IMR-90 (cell line): ENCODE measurements at regions not wholly inside any gene's neighbourhood (a gene's known extent, or its start where the extent isn't known, plus 50 kb on each side); places are given as distances from the start of the nearest gene placed in this dataset.

Source experiments
- ATAC-seq: fragments of 200-7000 bp; cut with Tn5 transposase; 2 replicates; pipeline ENCODE4 v1.9.1; 2020; ENCODE audit warnings: low read depth, mild to moderate bottlenecking, moderate library complexity
- BruUV-seq: library from RNA; stranded (reverse); fragments of 400-500 nt; replicated peaks from 2 replicates; lab custom pipeline; 2021; lab: Mats Ljungman, UMichigan
- CTCF ChIA-PET: fragments of 300-600 bp; formaldehyde crosslinking; extraction: SDS; loops from one replicate; lab custom pipeline; 2021; ENCODE audit warnings: antibody characterized with exemption; lab: Yijun Ruan, JAX
- POLR2A ChIA-PET: fragments of 300-600 bp; sonication (Branson Sonifier 250); formaldehyde crosslinking; loops from one replicate; lab custom pipeline; 2022; ENCODE audit warnings: antibody characterized with exemption; ENCODE audit not compliant: unreplicated experiment; lab: Charles Lee
- DNase-seq: peaks from one replicate; pipeline ENCODE4 v3.0.0; 2013
- H2AFZ ChIP-seq: replicated peaks from 2 replicates; pipeline ENCODE3; 2013; ENCODE audit warnings: low read length, mild to moderate bottlenecking; ENCODE audit not compliant: poor library complexity
- H2AK5ac ChIP-seq: 2 replicates; pipeline ENCODE4 v1.6.1; 2013; ENCODE audit warnings: low read depth, low read length, inconsistent platforms
- H2AK9ac ChIP-seq: replicated peaks from 2 replicates; pipeline ENCODE3; 2013; ENCODE audit warnings: mild to moderate bottlenecking, low read depth, low read length, moderate library complexity; ENCODE audit not compliant: poor library complexity
- H2BK120ac ChIP-seq: 2 replicates; pipeline ENCODE4 v1.6.1; 2013; ENCODE audit warnings: low read depth, low read length, inconsistent platforms
- H2BK15ac ChIP-seq: 3 replicates; pipeline ENCODE4 v1.6.1; 2013; ENCODE audit warnings: low read depth, low read length, inconsistent platforms
- H2BK20ac ChIP-seq: 2 replicates; pipeline ENCODE4 v1.6.1; 2013; ENCODE audit warnings: low read depth, mild to moderate bottlenecking, inconsistent platforms, low read length, moderate library complexity
- H2BK5ac ChIP-seq: 2 replicates; pipeline ENCODE4 v1.6.1; 2013; ENCODE audit warnings: mild to moderate bottlenecking, low read depth, low read length, inconsistent platforms; ENCODE audit not compliant: poor library complexity, severe bottlenecking
- H3K14ac ChIP-seq: replicated peaks from 2 replicates; pipeline ENCODE4 v1.6.1; 2013; ENCODE audit warnings: low read depth, low read length, inconsistent platforms
- H3K18ac ChIP-seq: 2 replicates; pipeline ENCODE4 v1.6.1; 2013; ENCODE audit warnings: low read depth, low read length, control low read depth
- H3K23ac ChIP-seq: 2 replicates; pipeline ENCODE4 v1.6.1; 2013; ENCODE audit warnings: low read depth, low read length, inconsistent platforms
- H3K27ac ChIP-seq: 2 replicates; pipeline ENCODE4 v1.5.1; 2013; ENCODE audit warnings: mild to moderate bottlenecking, control low read depth, low read length; ENCODE audit not compliant: insufficient read depth
- H3K27me3 ChIP-seq: 2 replicates; pipeline ENCODE4 v1.6.1; 2013; ENCODE audit warnings: low read length; ENCODE audit not compliant: control insufficient read depth, insufficient read depth
- H3K36me3 ChIP-seq: 2 replicates; pipeline ENCODE4 v1.6.1; 2013; ENCODE audit warnings: low read length, mixed read lengths; ENCODE audit not compliant: control insufficient read depth, insufficient read depth
- H3K4ac ChIP-seq: 2 replicates; pipeline ENCODE4 v1.6.1; 2013; ENCODE audit warnings: low read depth, low read length, inconsistent platforms
- H3K4me1 ChIP-seq: 2 replicates; pipeline ENCODE4 v1.6.1; 2013; ENCODE audit warnings: low read length, mixed read lengths; ENCODE audit not compliant: control insufficient read depth, insufficient read depth
- H3K4me2 ChIP-seq: 2 replicates; pipeline ENCODE4 v1.6.1; 2013; ENCODE audit warnings: low read depth, mild to moderate bottlenecking, control low read depth, low read length, moderate library complexity
- H3K4me3 ChIP-seq: 2 replicates; pipeline ENCODE4 v1.5.1; 2013; ENCODE audit warnings: low read depth, mild to moderate bottlenecking, control low read depth, low read length, moderate library complexity; ENCODE audit not compliant: insufficient read depth
- H3K56ac ChIP-seq: 2 replicates; pipeline ENCODE4 v1.6.1; 2013; ENCODE audit warnings: low read length, inconsistent platforms; ENCODE audit not compliant: insufficient read depth; ENCODE audit errors: extremely low read depth
- H3K79me1 ChIP-seq, 2 experiments: 2 replicates each; pipeline ENCODE4 v1.6.1; 2013; ENCODE audit warnings: low read length in 2 of 2, inconsistent platforms in 1 of 2, low read depth in 1 of 2
- H3K9ac ChIP-seq: 2 replicates; pipeline ENCODE4 v1.6.1; 2013; ENCODE audit warnings: low read depth, low read length, control low read depth
- H3K9me1 ChIP-seq: 2 replicates; pipeline ENCODE4 v1.6.1; 2013; ENCODE audit warnings: low read length, inconsistent platforms; ENCODE audit not compliant: insufficient read depth
- H3K9me3 ChIP-seq: 2 replicates; pipeline ENCODE4 v1.6.1; 2013; ENCODE audit warnings: low read length; ENCODE audit not compliant: control insufficient read depth, insufficient read depth
- H4K20me1 ChIP-seq: 2 replicates; pipeline ENCODE4 v1.6.1; 2013; ENCODE audit warnings: low read length, inconsistent platforms; ENCODE audit not compliant: insufficient read depth
- H4K5ac ChIP-seq: 2 replicates; pipeline ENCODE4 v1.6.1; 2013; ENCODE audit warnings: mild to moderate bottlenecking, low read depth, low read length, control low read depth
- H4K8ac ChIP-seq, 2 experiments: 2 replicates each; pipeline ENCODE4 v1.6.1; 2013; ENCODE audit warnings: low read depth in 2 of 2, low read length in 2 of 2, control low read depth in 1 of 2, inconsistent platforms in 1 of 2
- H4K91ac ChIP-seq: 2 replicates; pipeline ENCODE4 v1.6.1; 2013; ENCODE audit warnings: low read depth, low read length, inconsistent platforms; ENCODE audit not compliant: insufficient read depth
- BHLHE40 ChIP-seq: fragments of 150-350 bp; IDR thresholded peaks from 2 replicates; pipeline ENCODE4 v1.6.1; 2016; ENCODE audit warnings: mild to moderate bottlenecking, low read depth, low read length
- CEBPB ChIP-seq: IDR thresholded peaks from 2 replicates; pipeline ENCODE4 v1.6.1; 2012; ENCODE audit warnings: low read depth, low read length, improper control_type of control experiment
- CHD1 ChIP-seq: IDR thresholded peaks from 2 replicates; pipeline ENCODE4 v1.6.1; 2012; ENCODE audit warnings: low read depth, low read length, improper control_type of control experiment
- FOS ChIP-seq: fragments of 150-350 bp; IDR thresholded peaks from 2 replicates; pipeline ENCODE4 v1.6.1; 2016; ENCODE audit warnings: low read depth, low read length
- MAFK ChIP-seq: IDR thresholded peaks from 2 replicates; pipeline ENCODE4 v1.6.1; 2012; ENCODE audit warnings: low read depth, low read length, improper control_type of control experiment
- MAZ ChIP-seq: IDR thresholded peaks from 2 replicates; pipeline ENCODE4 v1.6.1; 2012; ENCODE audit warnings: low read depth, mild to moderate bottlenecking, low read length, improper control_type of control experiment, moderate library complexity, borderline replicate concordance
- MXI1 ChIP-seq: IDR thresholded peaks from 2 replicates; pipeline ENCODE4 v1.6.1; 2012; ENCODE audit warnings: low read depth, mild to moderate bottlenecking, low read length, moderate library complexity, borderline replicate concordance
- NFE2L2 ChIP-seq: fragments of 150-350 bp; IDR thresholded peaks from 2 replicates; pipeline ENCODE4 v1.6.1; 2016; ENCODE audit warnings: low read depth, mild to moderate bottlenecking, low read length
- POLR2A ChIP-seq: IDR thresholded peaks from 2 replicates; pipeline ENCODE4 v1.6.1; 2012; ENCODE audit warnings: mild to moderate bottlenecking, low read depth, low read length
- RCOR1 ChIP-seq: IDR thresholded peaks from 2 replicates; pipeline ENCODE4 v1.6.1; 2012; ENCODE audit warnings: mild to moderate bottlenecking, low read length, improper control_type of control experiment; ENCODE audit not compliant: insufficient replicate concordance
- RFX5 ChIP-seq: IDR thresholded peaks from 2 replicates; pipeline ENCODE4 v1.8.0; 2012; ENCODE audit warnings: low read depth, mild to moderate bottlenecking, low read length, moderate library complexity
- SMC3 ChIP-seq: fragments of 150-350 bp; IDR thresholded peaks from 2 replicates; pipeline ENCODE4 v1.6.1; 2016; ENCODE audit warnings: low read depth, mild to moderate bottlenecking, antibody characterized with exemption, low read length, moderate library complexity
- WGBS, 2 experiments: methylation state at CpG; one replicate each; pipeline versions ENCODE4 v1.1.5 to v1.1.7; 2013; ENCODE audit warnings: missing lambda C conversion rate in 2 of 2; ENCODE audit not compliant: insufficient read length in 1 of 2; ENCODE audit errors: extremely low coverage in 2 of 2; 5-methylcytosine and 5-hydroxymethylcytosine counted together
- dilution Hi-C: fragments of 300-500 bp; cut with HindIII; formaldehyde crosslinking; loops from one replicate; pipeline ENCODE4 v1.14.3; 2018; ENCODE audit warnings: low sequenced_read_pairs; ENCODE audit not compliant: unreplicated experiment
- in situ Hi-C: fragments of 300-500 bp; cut with MboI; formaldehyde crosslinking; loops from 3 replicates; pipeline ENCODE4 v1.14.3; 2019; ENCODE audit warnings: low sequenced_read_pairs, inconsistent platforms, mixed read lengths
- intact Hi-C: fragments of 100-400 bp; cut with micrococcal nuclease; formaldehyde crosslinking; loops from 2 replicates; pipeline ENCODE4 v1.10.0; 2022
- TF ChIP-seq, protein P1 (sequence below): fragments of 150-350 bp; IDR thresholded peaks from 2 replicates; pipeline ENCODE4 v1.6.1; 2016; ENCODE audit warnings: low read depth, mild to moderate bottlenecking, low read length, moderate library complexity, borderline replicate concordance
- TF ChIP-seq, protein P2 (sequence below): conservative IDR thresholded peaks from 2 replicates; pipeline ENCODE4 v1.5.1; 2012; ENCODE audit warnings: mild to moderate bottlenecking, low read depth, low read length, improper control_type of control experiment
- TF ChIP-seq, protein P3 (sequence below): fragments of 150-350 bp; IDR thresholded peaks from 2 replicates; pipeline ENCODE4 v1.6.1; 2017; ENCODE audit warnings: mild to moderate bottlenecking, antibody characterized with exemption, low read length, low read depth

DNA sequence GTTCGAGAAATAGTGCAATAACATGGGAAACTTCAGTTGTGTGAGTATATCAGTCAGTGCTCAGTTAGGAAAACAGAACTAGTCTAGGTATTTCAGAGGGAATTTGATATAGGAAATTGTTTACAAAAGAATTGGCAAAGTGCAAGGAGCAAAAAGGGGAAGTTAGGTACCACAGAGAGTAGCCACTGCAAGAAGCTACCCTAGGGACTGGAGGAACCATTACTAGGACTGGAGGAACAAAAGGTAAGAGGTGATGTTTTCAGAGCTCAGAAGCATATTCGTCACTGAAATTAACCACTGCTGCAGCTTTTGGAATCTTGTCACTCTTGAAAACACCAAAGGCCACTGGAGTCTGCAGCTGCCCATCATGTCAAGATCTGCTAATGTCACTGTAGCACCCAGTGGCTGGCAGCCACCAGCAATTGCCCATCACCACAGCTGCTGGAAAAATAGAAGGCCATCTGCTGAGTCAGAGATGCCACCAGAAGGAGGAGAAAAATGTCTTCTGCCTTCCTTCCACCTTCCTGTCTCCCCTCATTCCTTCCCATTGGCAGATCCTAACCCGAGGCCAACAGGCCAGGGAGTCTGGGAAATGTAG lies 160.6 kb upstream of the RPS6KA3 start:
- no peak overlapping the region for H2AFZ ChIP-seq
- dilution Hi-C loops: no loop called here
- no peak overlapping the region for H3K4ac ChIP-seq
- in situ Hi-C loops: no loop called here
- no TSS peak for BruUV-seq
- no peak overlapping the region for H4K8ac ChIP-seq
- no peaks in the 10 kb centered on the region for H3K9me3 ChIP-seq
- no peak overlapping the region for H4K91ac ChIP-seq
- H2BK5ac ChIP-seq: no peak overlapping the region
- H3K79me1 ChIP-seq: no peaks in the 10 kb centered on the region
- no peak overlapping the region for H3K56ac ChIP-seq
- no peak overlapping the region for H3K4me3 ChIP-seq
- CTCF ChIA-PET: no interaction called here
- H3K4me2 ChIP-seq: no peak overlapping the region
- no peak for TF ChIP-seq RCOR1
- TF ChIP-seq MXI1: no peak
- TF ChIP-seq, protein P1, sequence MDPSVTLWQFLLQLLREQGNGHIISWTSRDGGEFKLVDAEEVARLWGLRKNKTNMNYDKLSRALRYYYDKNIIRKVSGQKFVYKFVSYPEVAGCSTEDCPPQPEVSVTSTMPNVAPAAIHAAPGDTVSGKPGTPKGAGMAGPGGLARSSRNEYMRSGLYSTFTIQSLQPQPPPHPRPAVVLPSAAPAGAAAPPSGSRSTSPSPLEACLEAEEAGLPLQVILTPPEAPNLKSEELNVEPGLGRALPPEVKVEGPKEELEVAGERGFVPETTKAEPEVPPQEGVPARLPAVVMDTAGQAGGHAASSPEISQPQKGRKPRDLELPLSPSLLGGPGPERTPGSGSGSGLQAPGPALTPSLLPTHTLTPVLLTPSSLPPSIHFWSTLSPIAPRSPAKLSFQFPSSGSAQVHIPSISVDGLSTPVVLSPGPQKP: no peak
- no peak for TF ChIP-seq RFX5
- no peak for TF ChIP-seq FOS
- no peak for TF ChIP-seq CEBPB
- no peak for TF ChIP-seq CHD1
- TF ChIP-seq SMC3: no peak
- no peak for TF ChIP-seq BHLHE40
- TF ChIP-seq, protein P2, sequence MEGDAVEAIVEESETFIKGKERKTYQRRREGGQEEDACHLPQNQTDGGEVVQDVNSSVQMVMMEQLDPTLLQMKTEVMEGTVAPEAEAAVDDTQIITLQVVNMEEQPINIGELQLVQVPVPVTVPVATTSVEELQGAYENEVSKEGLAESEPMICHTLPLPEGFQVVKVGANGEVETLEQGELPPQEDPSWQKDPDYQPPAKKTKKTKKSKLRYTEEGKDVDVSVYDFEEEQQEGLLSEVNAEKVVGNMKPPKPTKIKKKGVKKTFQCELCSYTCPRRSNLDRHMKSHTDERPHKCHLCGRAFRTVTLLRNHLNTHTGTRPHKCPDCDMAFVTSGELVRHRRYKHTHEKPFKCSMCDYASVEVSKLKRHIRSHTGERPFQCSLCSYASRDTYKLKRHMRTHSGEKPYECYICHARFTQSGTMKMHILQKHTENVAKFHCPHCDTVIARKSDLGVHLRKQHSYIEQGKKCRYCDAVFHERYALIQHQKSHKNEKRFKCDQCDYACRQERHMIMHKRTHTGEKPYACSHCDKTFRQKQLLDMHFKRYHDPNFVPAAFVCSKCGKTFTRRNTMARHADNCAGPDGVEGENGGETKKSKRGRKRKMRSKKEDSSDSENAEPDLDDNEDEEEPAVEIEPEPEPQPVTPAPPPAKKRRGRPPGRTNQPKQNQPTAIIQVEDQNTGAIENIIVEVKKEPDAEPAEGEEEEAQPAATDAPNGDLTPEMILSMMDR: no peak
- no peak for TF ChIP-seq NFE2L2
- TF ChIP-seq MAZ: no peak
- TF ChIP-seq, protein P3, sequence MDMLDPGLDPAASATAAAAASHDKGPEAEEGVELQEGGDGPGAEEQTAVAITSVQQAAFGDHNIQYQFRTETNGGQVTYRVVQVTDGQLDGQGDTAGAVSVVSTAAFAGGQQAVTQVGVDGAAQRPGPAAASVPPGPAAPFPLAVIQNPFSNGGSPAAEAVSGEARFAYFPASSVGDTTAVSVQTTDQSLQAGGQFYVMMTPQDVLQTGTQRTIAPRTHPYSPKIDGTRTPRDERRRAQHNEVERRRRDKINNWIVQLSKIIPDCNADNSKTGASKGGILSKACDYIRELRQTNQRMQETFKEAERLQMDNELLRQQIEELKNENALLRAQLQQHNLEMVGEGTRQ: no peak
- TF ChIP-seq MAFK: no peak
- TF ChIP-seq POLR2A: no peak
- no CpG with 5 or more reads among the region's 3 CpGs for WGBS, 2 experiments
- no peak for ATAC-seq
- no peak overlapping the region for H3K27ac ChIP-seq
- H3K4me1 ChIP-seq: no peaks in the 10 kb centered on the region
- no peak overlapping the region for H2BK20ac ChIP-seq
- no peak overlapping the region for H4K5ac ChIP-seq
- POLR2A ChIA-PET: no interaction called here
- no peaks in the 10 kb centered on the region for H3K36me3 ChIP-seq
- no peak overlapping the region for H3K9ac ChIP-seq
- no peak overlapping the region for H3K14ac ChIP-seq
- H3K18ac ChIP-seq: no peak overlapping the region
- H2BK120ac ChIP-seq: no peak overlapping the region
- H4K20me1 ChIP-seq: no peaks in the 10 kb centered on the region
- H2AK9ac ChIP-seq: no peak overlapping the region
- H2AK5ac ChIP-seq: no peak overlapping the region
- intact Hi-C loops: no loop called here
- H3K9me1 ChIP-seq: 0 out of 2 replicates have a peak, but pooled peaks cover 2% of the 10 kb centered on the region
- no peaks in the 10 kb centered on the region for H3K27me3 ChIP-seq
- no peak overlapping the region for H2BK15ac ChIP-seq
- H3K23ac ChIP-seq: no peak overlapping the region
- DNase-seq: no peak
